Smooth muscle cell (in vitro differentiated cells): ENCODE measurements at regions not wholly inside any gene's neighbourhood (a gene's known extent, or its start where the extent isn't known, plus 50 kb on each side); places are given as distances from the start of the nearest gene placed in this dataset.
A peak's percentile ranks its signal among the peaks of the same experiment; 100 is the strongest.

Experiments
- DNase-seq: peaks from one replicate; lab custom pipeline; 2025; ENCODE audit not compliant: unreplicated experiment; lab: John Stamatoyannopoulos, UW
- H2AFZ ChIP-seq: fragments of 200-600 bp; sonication (generic); 2 replicates; pipeline ENCODE4 v1.6.0; 2016; ENCODE audit warnings: antibody characterized with exemption, low read depth, mild to moderate bottlenecking
- H3F3A ChIP-seq: fragments of 200-600 bp; sonication (generic); 2 replicates; pipeline ENCODE4 v1.6.0; 2017; ENCODE audit warnings: antibody characterized with exemption, low read depth
- H3K27ac ChIP-seq: fragments of 200-600 bp; sonication (generic); 2 replicates; pipeline ENCODE4 v1.5.1; 2016; ENCODE audit warnings: low read depth, mild to moderate bottlenecking
- H3K27me3 ChIP-seq: fragments of 200-600 bp; sonication (generic); 2 replicates; pipeline ENCODE4 v1.6.1; 2016; ENCODE audit warnings: low read depth, mild to moderate bottlenecking
- H3K36me3 ChIP-seq: fragments of 200-600 bp; sonication (generic); 2 replicates; pipeline ENCODE4 v1.5.1; 2016; ENCODE audit warnings: low read depth
- H3K4me1 ChIP-seq: fragments of 200-600 bp; sonication (generic); 2 replicates; pipeline ENCODE4 v1.5.1; 2016; ENCODE audit warnings: low read depth
- H3K4me2 ChIP-seq: fragments of 200-600 bp; sonication (generic); 2 replicates; pipeline ENCODE4 v1.6.0; 2016; ENCODE audit warnings: mild to moderate bottlenecking
- H3K4me3 ChIP-seq: fragments of 200-600 bp; sonication (generic); 2 replicates; pipeline ENCODE4 v1.5.1; 2016; ENCODE audit warnings: mild to moderate bottlenecking
- H3K79me2 ChIP-seq: fragments of 200-600 bp; sonication (generic); 2 replicates; pipeline ENCODE4 v1.6.0; 2016; ENCODE audit warnings: low read depth, mild to moderate bottlenecking
- H3K9ac ChIP-seq: fragments of 200-600 bp; sonication (generic); 2 replicates; pipeline ENCODE4 v1.6.0; 2016; ENCODE audit warnings: low read depth
- H3K9me3 ChIP-seq: fragments of 200-600 bp; sonication (generic); replicated peaks from 2 replicates; pipeline ENCODE4 v1.5.1; 2016; ENCODE audit warnings: low read depth
- H4K20me1 ChIP-seq: fragments of 200-600 bp; sonication (generic); 2 replicates; pipeline ENCODE4 v1.6.0; 2016; ENCODE audit warnings: low read depth
- CTCF ChIP-seq: fragments of 200-600 bp; sonication (generic); IDR thresholded peaks from 2 replicates; pipeline ENCODE4 v1.5.1; 2017; ENCODE audit warnings: borderline replicate concordance, mild to moderate bottlenecking, antibody characterized with exemption; ENCODE audit not compliant: insufficient read depth, poor library complexity, severe bottlenecking
- WGBS: methylation state at CpG from one replicate; pipeline ENCODE4 v1.1.7; 2016; ENCODE audit warnings: low lambda C conversion rate; 5-methylcytosine and 5-hydroxymethylcytosine counted together

GRCh38 chr16:65745201-65745708 is 621.2 kb upstream of the CDH5 start:
- WGBS = 67% methylated on average over 1 of the region's 1 CpG
- H2AFZ ChIP-seq = no peak overlapping the region
- no peaks in the 10 kb centered on the region for H3F3A ChIP-seq
- no peaks in the 10 kb centered on the region for H3K27me3 ChIP-seq
- peak overlapping the region; percentile 51 for H3K4me2 ChIP-seq
- no peaks in the 10 kb centered on the region for H3K36me3 ChIP-seq
- H3K27ac ChIP-seq = no peak overlapping the region
- no peak for TF ChIP-seq CTCF
- DNase-seq = no peak
- no peaks in the 10 kb centered on the region for H4K20me1 ChIP-seq
- H3K4me3 ChIP-seq = no peak overlapping the region
- no peaks in the 10 kb centered on the region for H3K79me2 ChIP-seq
- H3K9me3 ChIP-seq = no peaks in the 10 kb centered on the region
- no peak overlapping the region for H3K9ac ChIP-seq
- H3K4me1 ChIP-seq = no peaks in the 10 kb centered on the region

- H2AFZ ChIP-seq = no peak overlapping the region
- no peaks in the 10 kb centered on the region for H3K79me2 ChIP-seq
- TF ChIP-seq CTCF = no peak
These were observed 622.1 kb upstream of the CDH5 start for GRCh38 chr16:65744401-65744800.

GRCh38 chr16:65743558-65743957 is 621.7 kb upstream of the CDH11 start:
- no peak overlapping the region for H3K4me3 ChIP-seq
- TF ChIP-seq CTCF = no peak
- H3K4me1 ChIP-seq = peaks cover 2% of the 10 kb centered on the region
- H3K9me3 ChIP-seq = no peaks in the 10 kb centered on the region
- H4K20me1 ChIP-seq = no peaks in the 10 kb centered on the region
- WGBS = 94% methylated on average over 3 of the region's 3 CpGs
- no peaks in the 10 kb centered on the region for H3K27me3 ChIP-seq
- H3F3A ChIP-seq = peaks cover 4% of the 10 kb centered on the region
- H3K4me2 ChIP-seq = no peak overlapping the region
- no peaks in the 10 kb centered on the region for H3K36me3 ChIP-seq
- no peak overlapping the region for H3K27ac ChIP-seq
- H3K9ac ChIP-seq = no peak overlapping the region
- H3K79me2 ChIP-seq = no peaks in the 10 kb centered on the region
- DNase-seq = no peak
- H2AFZ ChIP-seq = no peak overlapping the region

More at GRCh38 chr16:65744401-65744800, 622.1 kb upstream of the CDH5 start:
- Histone ChIP-seq H3K27ac (no peak overlapping the region), H3K4me1 (no peaks in the 10 kb centered on the region), H3K9me3 (no peaks in the 10 kb centered on the region), H4K20me1 (no peaks in the 10 kb centered on the region), H3K36me3 (no peaks in the 10 kb centered on the region), H3K4me2 (peak overlapping the region; percentile 51), H3K27me3 (no peaks in the 10 kb centered on the region), H3K4me3 (no peak overlapping the region), H3F3A (no peaks in the 10 kb centered on the region), H3K9ac (no peak overlapping the region)
- WGBS = 24% methylated on average over 2 of the region's 2 CpGs
- DNase-seq = no peak

- no peaks in the 10 kb centered on the region for H3K27me3 ChIP-seq
- H3F3A ChIP-seq = peaks cover 10% of the 10 kb centered on the region
- H3K9me3 ChIP-seq = no peaks in the 10 kb centered on the region
- H3K4me3 ChIP-seq = no peak overlapping the region
- H3K9ac ChIP-seq = no peak overlapping the region
- no peak overlapping the region for H3K27ac ChIP-seq
- no peak overlapping the region for H3K4me2 ChIP-seq
- H3K4me1 ChIP-seq = peaks cover 16% of the 10 kb centered on the region
- no peaks in the 10 kb centered on the region for H4K20me1 ChIP-seq
- DNase-seq = no peak
- TF ChIP-seq CTCF = no peak
- no peaks in the 10 kb centered on the region for H3K36me3 ChIP-seq
- no peak overlapping the region for H2AFZ ChIP-seq
- no peaks in the 10 kb centered on the region for H3K79me2 ChIP-seq
These were observed 618.8 kb upstream of the CDH11 start for GRCh38 chr16:65740711-65741110.
